ENCODE measurements at regions not wholly inside any gene's neighbourhood (a gene's known extent, or its start where the extent isn't known, plus 50 kb on each side); places are given as distances from the start of the nearest gene placed in this dataset.
"Not testable (repeated sequence)": the region's sequence is repeated elsewhere in the genome, so short reads cannot be mapped to it uniquely, and the experiment has no call there.

DNA sequence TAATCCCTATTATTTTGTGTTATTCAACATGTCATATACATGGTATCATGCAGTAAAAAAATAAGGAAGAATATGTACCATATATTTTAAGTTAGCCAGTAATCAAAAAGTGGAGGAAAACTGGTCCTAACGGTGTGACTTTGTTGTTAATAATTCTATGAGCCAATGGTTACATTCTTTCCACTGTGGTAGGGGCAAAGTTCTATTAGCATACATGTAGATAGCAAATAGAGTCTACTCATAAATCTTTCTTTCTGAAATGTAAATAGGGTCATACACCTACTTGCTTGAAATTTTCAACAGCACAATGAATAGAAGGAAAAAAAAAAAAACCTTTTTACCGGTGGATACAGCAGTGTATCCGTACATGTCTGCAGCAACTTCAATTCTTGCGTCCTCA, 364.8 kb downstream of the RAB38 start:
- in situ Hi-C loops (cut with MboI; ENCODE audit: low pct_unique_long_range_greater_than_20kb, low sequenced_read_pairs, unreplicated experiment), result no loop called here
- DNase-seq (ENCODE audit: low spot score), result no peak
- TF ChIP-seq, protein P1, sequence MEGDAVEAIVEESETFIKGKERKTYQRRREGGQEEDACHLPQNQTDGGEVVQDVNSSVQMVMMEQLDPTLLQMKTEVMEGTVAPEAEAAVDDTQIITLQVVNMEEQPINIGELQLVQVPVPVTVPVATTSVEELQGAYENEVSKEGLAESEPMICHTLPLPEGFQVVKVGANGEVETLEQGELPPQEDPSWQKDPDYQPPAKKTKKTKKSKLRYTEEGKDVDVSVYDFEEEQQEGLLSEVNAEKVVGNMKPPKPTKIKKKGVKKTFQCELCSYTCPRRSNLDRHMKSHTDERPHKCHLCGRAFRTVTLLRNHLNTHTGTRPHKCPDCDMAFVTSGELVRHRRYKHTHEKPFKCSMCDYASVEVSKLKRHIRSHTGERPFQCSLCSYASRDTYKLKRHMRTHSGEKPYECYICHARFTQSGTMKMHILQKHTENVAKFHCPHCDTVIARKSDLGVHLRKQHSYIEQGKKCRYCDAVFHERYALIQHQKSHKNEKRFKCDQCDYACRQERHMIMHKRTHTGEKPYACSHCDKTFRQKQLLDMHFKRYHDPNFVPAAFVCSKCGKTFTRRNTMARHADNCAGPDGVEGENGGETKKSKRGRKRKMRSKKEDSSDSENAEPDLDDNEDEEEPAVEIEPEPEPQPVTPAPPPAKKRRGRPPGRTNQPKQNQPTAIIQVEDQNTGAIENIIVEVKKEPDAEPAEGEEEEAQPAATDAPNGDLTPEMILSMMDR (IDR thresholded peaks at IDR 0.05; ENCODE audit: extremely low read depth, insufficient read depth, missing control alignments), result no peak

DNA sequence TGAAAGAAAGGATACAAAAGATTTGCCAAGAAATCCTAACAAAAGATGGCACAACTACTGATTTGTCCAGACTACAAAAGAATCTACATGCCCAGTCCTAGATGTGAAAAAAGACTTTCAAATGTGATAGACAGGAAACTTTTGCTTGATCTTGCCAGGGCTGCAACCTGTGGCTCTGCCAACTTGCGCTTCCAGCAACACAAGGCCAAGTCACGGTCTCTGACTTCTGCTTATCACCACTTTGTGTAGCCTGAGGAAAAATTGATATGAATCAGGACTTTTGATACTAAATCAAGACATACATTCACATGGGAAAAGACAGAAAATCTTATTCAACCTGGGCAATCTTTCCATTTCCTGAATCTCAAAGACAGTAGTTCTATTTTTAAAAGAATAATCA, 366.0 kb downstream of the RAB38 start:
- in situ Hi-C loops (cut with MboI; ENCODE audit: low pct_unique_long_range_greater_than_20kb, low sequenced_read_pairs, unreplicated experiment), result no loop called here
- DNase-seq (ENCODE audit: low spot score), result no peak
- TF ChIP-seq, protein P1 (IDR thresholded peaks at IDR 0.05; ENCODE audit: extremely low read depth, insufficient read depth, missing control alignments), result no peak

DNA sequence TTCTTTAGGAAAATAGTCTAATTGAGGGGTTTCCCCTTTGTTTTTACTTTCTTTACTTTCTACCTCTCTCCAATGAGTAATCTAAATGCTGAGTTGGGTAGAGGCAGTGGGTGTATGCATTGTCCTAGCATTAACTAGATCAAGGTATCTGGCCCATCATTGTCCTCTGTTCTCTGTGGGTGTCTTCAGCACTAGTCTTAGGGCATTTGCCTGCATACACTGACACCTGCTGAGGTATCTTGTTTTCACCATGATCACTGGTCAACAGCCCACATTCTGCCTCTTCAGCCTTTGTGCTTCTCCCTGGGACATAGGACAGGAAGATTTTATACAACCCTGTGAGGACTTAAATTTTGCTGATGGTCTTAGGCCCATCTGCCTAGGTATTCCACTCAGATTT, 371.1 kb downstream of the RAB38 start:
- in situ Hi-C loops (cut with MboI; ENCODE audit: low pct_unique_long_range_greater_than_20kb, low sequenced_read_pairs, unreplicated experiment), result no loop called here

DNA sequence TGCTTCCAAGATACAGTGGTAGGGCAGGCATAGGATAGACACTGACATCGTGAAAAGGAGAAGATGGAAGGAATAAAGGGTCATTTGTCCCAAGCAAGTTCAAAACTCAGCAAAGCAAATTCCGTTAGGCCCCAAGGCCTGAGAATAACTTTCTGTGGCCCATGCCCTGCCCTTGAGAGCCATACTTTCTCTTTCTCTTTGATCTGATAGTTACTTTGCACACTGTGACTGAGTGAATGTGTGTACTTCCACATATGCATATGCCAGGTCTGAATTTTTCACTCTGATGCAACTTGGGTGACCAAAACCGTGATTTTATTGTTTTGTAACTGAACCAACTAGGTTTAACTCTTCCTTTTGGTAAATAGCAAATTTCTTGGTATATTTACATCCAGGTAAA, 371.5 kb downstream of the RAB38 start:
- TF ChIP-seq, protein P1 (IDR thresholded peaks at IDR 0.05; ENCODE audit: extremely low read depth, insufficient read depth, missing control alignments), result no peak

More for the DNA sequence above, 371.1 kb downstream of the RAB38 start:
- no peak for DNase-seq (ENCODE audit: low spot score)
- TF ChIP-seq, protein P1 (IDR thresholded peaks at IDR 0.05; ENCODE audit: extremely low read depth, insufficient read depth, missing control alignments), result no peak

DNA sequence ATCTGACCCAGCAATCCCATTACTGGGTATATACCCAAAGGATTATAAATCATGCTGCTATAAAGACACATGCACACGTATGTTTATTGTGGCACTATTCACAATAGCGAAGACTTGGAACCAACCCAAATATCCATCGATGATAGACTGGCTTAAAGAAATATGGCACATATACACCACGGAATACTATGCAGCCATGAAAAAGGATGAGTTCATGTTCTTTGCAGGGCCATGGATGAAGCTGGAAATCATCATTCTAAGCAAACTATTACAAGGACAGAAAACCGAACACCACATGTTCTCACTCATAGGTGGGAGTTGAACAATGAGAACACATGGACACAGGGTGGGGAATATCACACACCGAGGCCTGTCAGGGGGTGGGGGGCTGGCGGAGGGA, 390.4 kb downstream of the RAB38 start:
- in situ Hi-C loops (cut with MboI; ENCODE audit: low pct_unique_long_range_greater_than_20kb, low sequenced_read_pairs, unreplicated experiment), result not testable (repeated sequence)

More for the DNA sequence above, 371.5 kb downstream of the RAB38 start:
- in situ Hi-C loops (cut with MboI; ENCODE audit: low pct_unique_long_range_greater_than_20kb, low sequenced_read_pairs, unreplicated experiment), result no loop called here
- DNase-seq (ENCODE audit: low spot score), result no peak

DNA sequence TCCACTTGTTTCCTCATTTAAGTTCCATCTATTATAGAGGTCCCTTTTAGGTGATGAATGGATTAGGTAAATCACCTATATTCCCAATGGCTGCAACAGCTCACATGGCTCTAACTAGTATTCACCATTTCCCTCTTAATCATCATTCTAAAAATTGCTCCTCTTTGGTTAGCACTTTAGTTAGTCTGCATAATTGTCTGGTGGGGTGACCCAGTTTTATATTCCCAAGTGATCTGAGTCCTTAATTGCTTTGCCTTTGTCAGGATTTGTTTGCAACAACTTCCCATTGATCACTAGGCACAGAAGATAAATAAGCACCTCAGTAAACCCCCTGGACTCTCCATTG, 395.2 kb downstream of the RAB38 start:
- TF ChIP-seq, protein P1 (IDR thresholded peaks at IDR 0.05; ENCODE audit: extremely low read depth, insufficient read depth, missing control alignments), result no peak
- no peak for DNase-seq (ENCODE audit: low spot score)
- in situ Hi-C loops (cut with MboI; ENCODE audit: low pct_unique_long_range_greater_than_20kb, low sequenced_read_pairs, unreplicated experiment), result no loop called here

More for the DNA sequence above, 390.4 kb downstream of the RAB38 start:
- not testable (repeated sequence) for DNase-seq (ENCODE audit: low spot score)

DNA sequence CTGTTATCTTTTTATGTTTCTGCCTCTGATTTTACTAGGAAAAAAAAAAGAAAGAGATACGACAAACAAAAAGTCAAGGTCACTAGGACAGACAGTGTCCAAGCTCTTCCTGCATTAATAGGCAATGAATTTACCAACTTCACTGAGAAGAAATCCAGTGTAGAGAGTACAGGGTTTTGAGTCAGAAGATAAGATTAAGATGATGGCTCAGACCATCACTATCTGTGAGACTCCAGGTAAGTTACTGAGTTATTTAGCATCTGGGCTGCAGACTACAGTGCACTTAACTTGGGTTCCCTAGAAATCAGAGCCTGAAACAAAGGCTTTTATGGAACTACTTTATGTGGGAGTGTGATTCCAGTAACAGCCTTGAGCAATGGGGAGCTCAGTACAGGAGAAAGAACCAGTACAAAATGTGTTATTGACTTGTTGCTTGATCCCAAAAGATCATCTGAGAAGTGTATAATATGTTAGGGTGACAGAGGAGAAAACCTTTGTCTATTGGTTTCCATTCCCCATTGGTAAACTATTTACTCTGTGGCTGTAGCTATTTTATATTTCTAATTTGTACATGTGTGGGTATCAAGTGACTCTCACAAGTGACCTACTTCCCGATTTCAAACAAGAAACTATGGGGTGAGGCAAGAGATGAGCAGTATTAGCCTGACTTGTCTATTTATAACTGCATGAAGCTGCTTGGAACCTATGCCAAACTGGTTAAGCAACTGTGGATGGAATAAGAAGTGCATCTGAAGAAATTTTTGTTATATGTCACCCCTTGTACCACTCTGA, 395.8 kb downstream of the RAB38 start:
- TF ChIP-seq, protein P1 (IDR thresholded peaks at IDR 0.05; ENCODE audit: extremely low read depth, insufficient read depth, missing control alignments), result no peak
- no peak for DNase-seq (ENCODE audit: low spot score)
- in situ Hi-C loops (cut with MboI; ENCODE audit: low pct_unique_long_range_greater_than_20kb, low sequenced_read_pairs, unreplicated experiment), result no loop called here
